ENCODE measurements at regions not wholly inside any gene's neighbourhood (a gene's known extent, or its start where the extent isn't known, plus 50 kb on each side); places are given as distances from the start of the nearest gene placed in this dataset.

DNA sequence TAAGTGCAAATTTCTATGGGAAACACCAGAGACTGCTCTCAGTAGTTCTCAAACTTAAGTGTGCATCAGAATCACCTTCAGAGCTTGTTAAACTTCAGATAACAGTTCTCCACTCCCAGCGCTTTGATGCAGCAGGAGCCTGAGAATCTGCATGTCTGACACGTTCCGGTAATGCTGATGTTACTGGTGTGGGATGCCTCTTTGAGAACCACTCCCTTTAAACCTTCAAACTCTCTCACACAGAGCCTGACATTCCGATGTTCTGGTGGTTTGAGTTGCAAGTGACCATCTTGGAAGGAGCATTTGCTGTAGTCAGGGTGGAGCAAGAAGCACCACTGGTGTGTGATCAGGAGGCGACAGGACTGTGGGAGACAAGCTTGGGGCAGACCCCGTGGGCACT is 57.9 kb downstream of the OTOR start:
- TF ChIP-seq EP300 (IDR thresholded peaks at IDR 0.05), result no peak
- TF ChIP-seq, protein P1, sequence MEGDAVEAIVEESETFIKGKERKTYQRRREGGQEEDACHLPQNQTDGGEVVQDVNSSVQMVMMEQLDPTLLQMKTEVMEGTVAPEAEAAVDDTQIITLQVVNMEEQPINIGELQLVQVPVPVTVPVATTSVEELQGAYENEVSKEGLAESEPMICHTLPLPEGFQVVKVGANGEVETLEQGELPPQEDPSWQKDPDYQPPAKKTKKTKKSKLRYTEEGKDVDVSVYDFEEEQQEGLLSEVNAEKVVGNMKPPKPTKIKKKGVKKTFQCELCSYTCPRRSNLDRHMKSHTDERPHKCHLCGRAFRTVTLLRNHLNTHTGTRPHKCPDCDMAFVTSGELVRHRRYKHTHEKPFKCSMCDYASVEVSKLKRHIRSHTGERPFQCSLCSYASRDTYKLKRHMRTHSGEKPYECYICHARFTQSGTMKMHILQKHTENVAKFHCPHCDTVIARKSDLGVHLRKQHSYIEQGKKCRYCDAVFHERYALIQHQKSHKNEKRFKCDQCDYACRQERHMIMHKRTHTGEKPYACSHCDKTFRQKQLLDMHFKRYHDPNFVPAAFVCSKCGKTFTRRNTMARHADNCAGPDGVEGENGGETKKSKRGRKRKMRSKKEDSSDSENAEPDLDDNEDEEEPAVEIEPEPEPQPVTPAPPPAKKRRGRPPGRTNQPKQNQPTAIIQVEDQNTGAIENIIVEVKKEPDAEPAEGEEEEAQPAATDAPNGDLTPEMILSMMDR (IDR thresholded peaks at IDR 0.05), result no peak
- TF ChIP-seq POLR2A (IDR thresholded peaks at IDR 0.05), result no peak
- TF ChIP-seq POLR2AphosphoS5 (IDR thresholded peaks at IDR 0.05), result no peak
